ENCODE measurements at regions not wholly inside any gene's neighbourhood (a gene's known extent, or its start where the extent isn't known, plus 50 kb on each side); places are given as distances from the start of the nearest gene placed in this dataset.

DNA sequence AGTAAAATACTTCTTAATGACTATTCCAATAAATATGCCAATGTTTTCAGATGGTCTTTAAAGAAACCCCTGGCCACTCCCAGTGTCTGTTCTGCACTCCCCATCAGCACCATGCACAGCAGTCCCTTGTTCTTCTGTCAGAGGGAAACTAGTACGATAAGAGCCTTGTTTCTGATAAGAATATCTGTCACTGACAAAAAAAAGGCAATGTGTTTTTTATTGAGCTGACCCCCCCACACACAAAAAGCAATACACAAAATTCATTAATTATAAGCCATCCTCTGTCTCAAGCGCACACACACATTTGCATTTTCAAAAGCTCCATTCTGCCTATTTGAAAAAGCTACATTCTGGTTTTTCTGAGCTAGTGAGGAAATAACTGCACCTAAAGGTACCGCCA, 119.1 kb downstream of the ENC1 start:
- Histone ChIP-seq H3K4me1 (no peaks in the 10 kb centered on the region), H3K9me3 (no peaks in the 10 kb centered on the region), H3K9ac (ENCODE audit: low read depth in 2 of 2, low read length in 2 of 2) (no peak overlapping the region), H3K27ac (no peak overlapping the region), H3K36me3 (no peaks in the 10 kb centered on the region), H3K27me3 (no peaks in the 10 kb centered on the region), H3K4me3 (no peak overlapping the region)
- DNase-seq = no peak
- intact Hi-C loops (cut with DNase I) = no loop called here
- no peak for TF ChIP-seq CTCF (IDR thresholded peaks at IDR 0.05)

- intact Hi-C loops (cut with DNase I) = no loop called here
- Histone ChIP-seq H3K9me3 (no peaks in the 10 kb centered on the region), H3K4me3 (no peak overlapping the region), H3K27ac (no peak overlapping the region), H3K4me1 (no peaks in the 10 kb centered on the region), H3K9ac (ENCODE audit: low read depth in 2 of 2, low read length in 2 of 2) (no peak overlapping the region), H3K36me3 (no peaks in the 10 kb centered on the region), H3K27me3 (no peaks in the 10 kb centered on the region)
- TF ChIP-seq CTCF (IDR thresholded peaks at IDR 0.05) = no peak
- no peak for DNase-seq
These were observed 120.8 kb downstream of the ENC1 start for GRCh38 chr5:74519679-74520078.

GRCh38 chr5:74519161-74519571, 121.4 kb downstream of the ENC1 start:
- Histone ChIP-seq H3K9me3 (no peaks in the 10 kb centered on the region), H3K27me3 (no peaks in the 10 kb centered on the region), H3K4me1 (no peaks in the 10 kb centered on the region), H3K9ac (ENCODE audit: low read depth in 2 of 2, low read length in 2 of 2) (no peak overlapping the region), H3K27ac (no peak overlapping the region), H3K4me3 (no peak overlapping the region), H3K36me3 (no peaks in the 10 kb centered on the region)
- peak; percentile 40 for DNase-seq
- intact Hi-C loops (cut with DNase I) = no loop called here
- TF ChIP-seq CTCF (IDR thresholded peaks at IDR 0.05) = no peak

GRCh38 chr5:74517700-74518099, 122.8 kb downstream of the ENC1 start:
- intact Hi-C loops (cut with DNase I) = no loop called here
- no peak for TF ChIP-seq CTCF (IDR thresholded peaks at IDR 0.05)
- H3K27ac ChIP-seq = no peak overlapping the region
- H3K27me3 ChIP-seq = no peaks in the 10 kb centered on the region
- H3K4me3 ChIP-seq = no peak overlapping the region
- H3K9me3 ChIP-seq = no peaks in the 10 kb centered on the region
- H3K4me1 ChIP-seq = no peaks in the 10 kb centered on the region
- no peaks in the 10 kb centered on the region for H3K36me3 ChIP-seq
- DNase-seq = no peak
- no peak overlapping the region for H3K9ac ChIP-seq (ENCODE audit: low read depth in 2 of 2, low read length in 2 of 2)

DNA sequence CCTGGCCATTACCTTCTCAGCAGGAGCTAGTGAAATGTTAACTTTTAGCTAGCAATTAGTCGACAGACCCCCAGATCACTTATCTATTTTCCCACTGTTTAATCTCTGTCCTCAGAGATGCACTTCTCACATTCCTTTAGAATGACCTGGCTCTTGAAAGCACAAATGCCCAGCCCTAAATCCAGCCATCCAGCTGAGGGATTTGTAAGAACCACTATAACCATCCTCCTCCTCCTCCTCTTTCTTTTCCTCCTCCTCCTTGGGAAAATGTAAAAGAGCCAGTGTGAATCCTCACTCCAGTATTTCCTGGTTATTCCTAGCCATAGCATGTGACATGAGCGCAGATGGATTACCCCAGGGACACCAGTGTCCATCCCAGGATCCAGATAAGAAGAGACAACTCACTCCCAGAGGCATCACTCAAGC, 124.3 kb downstream of the ENC1 start:
- Histone ChIP-seq H3K9ac (ENCODE audit: low read depth in 2 of 2, low read length in 2 of 2) (no peak overlapping the region), H3K36me3 (no peaks in the 10 kb centered on the region), H3K27me3 (no peaks in the 10 kb centered on the region), H3K27ac (no peak overlapping the region), H3K9me3 (no peaks in the 10 kb centered on the region), H3K4me3 (no peak overlapping the region), H3K4me1 (no peaks in the 10 kb centered on the region)
- intact Hi-C loops (cut with DNase I) = no loop called here
- TF ChIP-seq CTCF (IDR thresholded peaks at IDR 0.05) = no peak
- DNase-seq = no peak

Data from colonic mucosa (tissue), 4 donors.